Type B pancreatic cell (in vitro differentiated cells): ENCODE measurements at regions not wholly inside any gene's neighbourhood (a gene's known extent, or its start where the extent isn't known, plus 50 kb on each side); places are given as distances from the start of the nearest gene placed in this dataset.

Experiments used
- DNase-seq: peaks from one replicate; pipeline ENCODE4 v3.0.0; 2021; ENCODE audit warnings: mixed read lengths; ENCODE audit not compliant: unreplicated experiment; ENCODE audit errors: extremely low spot score
- H3K27ac Mint-ChIP-seq: 2 replicates; pipeline ENCODE4 v1.8.0; 2021; ENCODE audit warnings: mild to moderate bottlenecking, mixed read lengths
- H3K27me3 Mint-ChIP-seq: 2 replicates; pipeline ENCODE4 v1.8.0; 2021; ENCODE audit warnings: mixed read lengths
- H3K36me3 Mint-ChIP-seq: 2 replicates; pipeline ENCODE4 v1.8.0; 2021; ENCODE audit warnings: mixed read lengths
- H3K4me1 Mint-ChIP-seq: one replicate; pipeline ENCODE4 v1.8.0; 2021; ENCODE audit warnings: mixed read lengths; ENCODE audit not compliant: unreplicated experiment
- H3K4me3 Mint-ChIP-seq: 2 replicates; pipeline ENCODE4 v1.8.0; 2021; ENCODE audit warnings: mild to moderate bottlenecking, mixed read lengths
- H3K9me3 Mint-ChIP-seq: 2 replicates; pipeline ENCODE4 v1.8.0; 2021; ENCODE audit warnings: mixed read lengths
- TF ChIP-seq, protein P1 (sequence below): fragments of 200-600 bp; sonication (generic); conservative IDR thresholded peaks from 2 replicates; pipeline ENCODE4 v1.5.0; 2021; ENCODE audit warnings: antibody characterized with exemption, mild to moderate bottlenecking

DNA sequence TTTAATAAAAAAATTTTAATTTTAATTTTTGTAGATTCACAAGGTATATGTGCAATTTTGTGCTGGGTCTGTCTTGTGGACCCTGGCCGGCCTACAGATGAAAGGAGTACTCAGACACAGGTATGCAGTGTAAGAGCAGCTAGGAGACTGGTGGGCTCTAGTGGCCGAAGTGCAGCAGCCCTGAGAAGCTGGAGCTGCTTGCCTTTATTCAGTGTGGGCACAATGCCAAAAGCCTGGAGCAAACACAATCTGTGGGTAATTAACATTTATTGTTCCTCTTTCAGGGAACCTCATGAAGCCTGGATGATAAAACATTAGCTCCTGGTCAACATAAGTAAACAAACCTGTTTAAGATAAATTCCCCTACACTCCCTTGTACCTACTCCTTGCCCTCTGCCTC is 135.7 kb upstream of the SEL1L start:
- Mint-ChIP-seq H3K9me3 (peaks cover 4% of the 10 kb centered on the region), H3K4me1 (no peaks in the 10 kb centered on the region), H3K27me3 (no peaks in the 10 kb centered on the region), H3K27ac (no peak overlapping the region), H3K4me3 (no peak overlapping the region), H3K36me3 (no peaks in the 10 kb centered on the region)
- TF ChIP-seq, protein P1, sequence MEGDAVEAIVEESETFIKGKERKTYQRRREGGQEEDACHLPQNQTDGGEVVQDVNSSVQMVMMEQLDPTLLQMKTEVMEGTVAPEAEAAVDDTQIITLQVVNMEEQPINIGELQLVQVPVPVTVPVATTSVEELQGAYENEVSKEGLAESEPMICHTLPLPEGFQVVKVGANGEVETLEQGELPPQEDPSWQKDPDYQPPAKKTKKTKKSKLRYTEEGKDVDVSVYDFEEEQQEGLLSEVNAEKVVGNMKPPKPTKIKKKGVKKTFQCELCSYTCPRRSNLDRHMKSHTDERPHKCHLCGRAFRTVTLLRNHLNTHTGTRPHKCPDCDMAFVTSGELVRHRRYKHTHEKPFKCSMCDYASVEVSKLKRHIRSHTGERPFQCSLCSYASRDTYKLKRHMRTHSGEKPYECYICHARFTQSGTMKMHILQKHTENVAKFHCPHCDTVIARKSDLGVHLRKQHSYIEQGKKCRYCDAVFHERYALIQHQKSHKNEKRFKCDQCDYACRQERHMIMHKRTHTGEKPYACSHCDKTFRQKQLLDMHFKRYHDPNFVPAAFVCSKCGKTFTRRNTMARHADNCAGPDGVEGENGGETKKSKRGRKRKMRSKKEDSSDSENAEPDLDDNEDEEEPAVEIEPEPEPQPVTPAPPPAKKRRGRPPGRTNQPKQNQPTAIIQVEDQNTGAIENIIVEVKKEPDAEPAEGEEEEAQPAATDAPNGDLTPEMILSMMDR: no peak
- DNase-seq: no peak

DNA sequence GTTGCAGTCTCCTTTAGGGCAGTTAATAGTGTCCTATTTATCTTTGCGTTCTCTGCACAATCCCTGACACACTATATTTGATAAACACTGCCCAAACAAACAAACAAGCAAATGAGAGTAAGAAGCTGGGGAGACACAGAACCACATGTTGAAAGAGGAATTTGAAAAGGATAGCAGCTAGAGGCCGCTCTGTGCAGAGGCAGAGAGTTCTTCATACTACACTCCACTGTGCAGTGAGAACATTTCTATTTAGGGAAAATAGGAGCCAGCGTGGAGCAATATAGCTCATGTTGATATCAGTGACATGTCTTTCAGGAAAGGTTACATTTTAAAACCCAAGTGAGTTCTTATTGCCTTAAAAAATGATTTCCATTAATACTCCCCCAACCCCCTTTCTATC is 140.3 kb upstream of the SEL1L start:
- Mint-ChIP-seq H3K36me3 (no peaks in the 10 kb centered on the region), H3K27ac (no peak overlapping the region), H3K9me3 (peaks cover 14% of the 10 kb centered on the region), H3K27me3 (peaks cover 13% of the 10 kb centered on the region), H3K4me1 (no peaks in the 10 kb centered on the region), H3K4me3 (no peak overlapping the region)
- TF ChIP-seq, protein P1: no peak
- DNase-seq: no peak

- DNase-seq: no peak
- H3K4me3 Mint-ChIP-seq: no peak overlapping the region
- peaks cover 5% of the 10 kb centered on the region for H3K4me1 Mint-ChIP-seq
- peaks cover 27% of the 10 kb centered on the region for H3K27me3 Mint-ChIP-seq
- no peak overlapping the region for H3K27ac Mint-ChIP-seq
- H3K9me3 Mint-ChIP-seq: peaks cover 10% of the 10 kb centered on the region
- TF ChIP-seq, protein P1: no peak
- H3K36me3 Mint-ChIP-seq: no peaks in the 10 kb centered on the region
These were observed 142.7 kb upstream of the SEL1L start for GRCh38 chr14:81676395-81676794.

- no peak overlapping the region for H3K27ac Mint-ChIP-seq
- no peaks in the 10 kb centered on the region for H3K36me3 Mint-ChIP-seq
- no peak overlapping the region for H3K4me3 Mint-ChIP-seq
- TF ChIP-seq, protein P1: no peak
- H3K4me1 Mint-ChIP-seq: peaks cover 8% of the 10 kb centered on the region
- H3K27me3 Mint-ChIP-seq: peaks cover 31% of the 10 kb centered on the region
- DNase-seq: no peak
- peaks cover 10% of the 10 kb centered on the region for H3K9me3 Mint-ChIP-seq
These were observed 143.2 kb upstream of the SEL1L start for GRCh38 chr14:81676879-81677278.

DNA sequence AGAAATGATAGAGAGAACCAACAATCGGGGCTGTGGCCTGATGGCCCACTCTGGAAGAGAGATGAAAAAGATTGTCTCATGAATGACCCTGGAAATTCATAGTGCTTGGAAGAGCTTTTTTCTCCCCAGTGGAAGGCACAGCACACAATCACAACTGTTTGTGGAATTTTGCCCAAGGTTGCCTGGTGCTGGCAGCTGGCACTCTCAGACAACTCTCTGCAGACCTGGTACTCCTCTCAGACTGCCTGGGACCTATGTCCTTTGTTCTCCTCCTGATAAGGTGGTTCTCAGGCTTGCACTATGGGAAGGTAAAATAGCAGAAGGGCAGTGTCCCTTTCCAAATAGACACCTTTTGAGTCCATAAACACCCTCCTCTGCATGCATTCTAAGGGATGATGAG is 144.1 kb upstream of the SEL1L start:
- Mint-ChIP-seq H3K27me3 (peaks cover 33% of the 10 kb centered on the region), H3K9me3 (peaks cover 10% of the 10 kb centered on the region), H3K4me3 (no peak overlapping the region), H3K27ac (no peak overlapping the region), H3K4me1 (peaks cover 8% of the 10 kb centered on the region), H3K36me3 (no peaks in the 10 kb centered on the region)
- TF ChIP-seq, protein P1: no peak
- no peak for DNase-seq

GRCh38 chr14:81679226-81679625 is 145.6 kb upstream of the SEL1L start:
- no peak overlapping the region for H3K27ac Mint-ChIP-seq
- TF ChIP-seq, protein P1: no peak
- H3K36me3 Mint-ChIP-seq: no peaks in the 10 kb centered on the region
- H3K4me3 Mint-ChIP-seq: no peak overlapping the region
- DNase-seq: no peak
- H3K4me1 Mint-ChIP-seq: peaks cover 8% of the 10 kb centered on the region
- H3K9me3 Mint-ChIP-seq: peaks cover 10% of the 10 kb centered on the region
- peaks cover 33% of the 10 kb centered on the region for H3K27me3 Mint-ChIP-seq
